ENCODE measurements at regions not wholly inside any gene's neighbourhood (a gene's known extent, or its start where the extent isn't known, plus 50 kb on each side); places are given as distances from the start of the nearest gene placed in this dataset.

GRCh38 chrX:7216981-7217587, 69.1 kb upstream of the PUDP start:
- DNase-seq = no peak

DNA sequence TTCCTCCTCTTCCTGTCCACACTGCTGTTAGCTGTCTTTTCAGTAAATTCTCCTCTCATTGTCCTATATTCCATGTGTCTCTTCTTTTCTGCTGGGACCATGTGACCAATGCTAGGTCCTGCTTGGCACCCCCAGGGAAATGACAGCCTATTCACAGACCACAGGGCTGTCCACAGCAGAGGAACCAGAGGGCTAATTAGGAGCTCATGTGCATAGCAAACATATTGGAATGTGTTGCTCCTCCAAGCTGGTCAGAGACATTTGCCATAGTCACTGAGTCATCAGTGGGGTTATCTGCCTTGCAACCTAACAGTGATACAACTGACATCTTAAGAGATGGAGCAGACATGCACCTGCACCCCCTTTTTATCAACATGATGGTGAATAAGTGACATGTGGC, 67.9 kb upstream of the PUDP start:
- DNase-seq = no peak

DNA sequence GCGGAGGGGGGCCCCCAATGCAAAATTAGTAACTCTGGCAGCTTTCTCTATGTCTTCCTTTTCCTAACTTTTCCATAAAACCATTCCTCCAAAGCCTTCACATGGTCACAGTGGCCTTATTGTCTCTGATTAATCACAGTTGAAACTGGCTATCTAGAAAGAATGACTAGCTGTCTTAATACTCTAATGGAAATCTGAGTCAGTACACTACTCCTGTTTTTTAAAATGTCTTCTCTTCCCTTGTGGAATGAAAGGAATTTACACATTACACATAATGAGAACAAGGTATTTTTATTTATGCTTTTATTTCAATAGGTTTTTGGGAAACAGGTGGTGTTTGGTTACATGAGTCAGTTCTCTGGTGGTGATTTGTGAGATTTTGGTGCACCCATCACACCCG, 66.3 kb upstream of the PUDP start:
- no peak for DNase-seq

DNA sequence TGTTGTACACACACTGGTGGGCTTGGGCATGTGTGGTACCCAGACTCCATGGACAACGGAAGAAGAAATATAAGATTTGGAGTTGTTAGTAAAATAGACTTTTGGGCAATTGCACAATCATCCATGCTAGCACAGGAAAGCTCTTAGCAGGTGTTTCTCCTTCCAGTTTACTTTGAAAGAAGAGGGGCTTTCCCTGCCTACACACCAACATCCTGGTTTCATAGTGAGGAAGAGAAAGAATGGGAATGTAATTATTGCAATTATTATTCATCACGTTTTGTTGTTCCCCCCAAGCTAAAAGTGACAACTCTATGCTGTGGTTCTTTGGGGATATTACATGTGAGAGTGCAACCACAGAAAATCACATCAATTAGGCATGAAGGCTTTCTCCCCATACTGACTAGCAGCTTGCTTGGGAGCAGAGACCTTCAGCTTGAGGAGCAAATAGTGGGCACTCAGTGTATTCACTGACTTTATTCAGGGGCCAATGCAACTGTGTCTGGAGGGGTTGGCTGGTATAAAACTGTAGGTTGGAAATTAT, 57.2 kb upstream of the PUDP start:
- no peak for DNase-seq

GRCh38 chrX:7204619-7205018, 56.7 kb upstream of the PUDP start:
- DNase-seq = no peak

GRCh38 chrX:7202206-7202605, 54.3 kb upstream of the PUDP start:
- DNase-seq = no peak

DNA sequence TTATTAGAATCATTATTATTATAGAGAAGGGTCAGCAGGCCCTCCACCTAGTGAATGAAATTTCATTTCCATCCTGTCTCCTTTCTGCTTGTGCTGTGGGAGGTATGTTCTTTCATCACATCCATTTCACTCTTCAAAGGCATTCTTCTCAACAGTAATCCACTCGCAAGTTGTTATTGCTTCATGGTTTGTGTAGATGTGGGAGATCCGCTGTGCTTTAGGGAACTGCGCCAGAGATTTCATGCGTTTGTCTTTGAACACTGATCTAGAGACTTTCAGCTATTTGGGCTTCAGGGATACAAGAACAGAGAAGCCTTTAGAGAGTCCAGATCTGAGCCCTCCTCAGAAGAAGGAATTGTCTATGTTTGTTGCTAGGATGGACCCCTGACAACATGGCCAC, 53.5 kb upstream of the PUDP start:
- DNase-seq = no peak

GRCh38 chrX:7198499-7198898, 50.5 kb upstream of the PUDP start:
- DNase-seq = no peak

All from NCI-H1417 treated with DMSO at 0.1 percent for 48 hours (cell line).